Hepatocyte (in vitro differentiated cells): ENCODE measurements at regions not wholly inside any gene's neighbourhood (a gene's known extent, or its start where the extent isn't known, plus 50 kb on each side); places are given as distances from the start of the nearest gene placed in this dataset.

Source experiments
- DNase-seq: peaks from one replicate; pipeline ENCODE4 v3.0.0-alpha.2; 2016; ENCODE audit warnings: low spot score
- H2AFZ ChIP-seq: fragments of 200-600 bp; sonication (generic); 2 replicates; pipeline ENCODE4 v1.6.0; 2016; ENCODE audit warnings: antibody characterized with exemption, mild to moderate bottlenecking
- H3K27ac ChIP-seq: fragments of 200-600 bp; sonication (generic); 2 replicates; pipeline ENCODE4 v1.5.1; 2016; ENCODE audit warnings: mild to moderate bottlenecking
- H3K27me3 ChIP-seq: fragments of 200-600 bp; sonication (generic); 2 replicates; pipeline ENCODE4 v1.6.1; 2016
- H3K36me3 ChIP-seq: fragments of 200-600 bp; sonication (generic); replicated peaks from 2 replicates; pipeline ENCODE4 v1.5.1; 2016; ENCODE audit warnings: low read depth; ENCODE audit not compliant: insufficient read depth
- H3K4me1 ChIP-seq: fragments of 200-600 bp; sonication (generic); 2 replicates; pipeline ENCODE4 v1.5.1; 2016; ENCODE audit warnings: mild to moderate bottlenecking, moderate library complexity; ENCODE audit not compliant: insufficient read depth
- H3K4me2 ChIP-seq: fragments of 200-600 bp; sonication (generic); 2 replicates; pipeline ENCODE4 v1.6.0; 2016
- H3K4me3 ChIP-seq: fragments of 200-600 bp; sonication (generic); 2 replicates; pipeline ENCODE4 v1.5.1; 2016; ENCODE audit warnings: mild to moderate bottlenecking
- H3K79me2 ChIP-seq: fragments of 200-600 bp; sonication (generic); 2 replicates; pipeline ENCODE4 v1.6.0; 2017; ENCODE audit warnings: mild to moderate bottlenecking
- H3K9me2 ChIP-seq: fragments of 200-600 bp; sonication (generic); replicated peaks from 2 replicates; pipeline ENCODE4 v1.6.0; 2017; ENCODE audit warnings: mild to moderate bottlenecking; ENCODE audit not compliant: insufficient read depth
- H3K9me3 ChIP-seq: fragments of 200-600 bp; sonication (generic); 2 replicates; pipeline ENCODE4 v1.5.1; 2016; ENCODE audit warnings: low read depth, mild to moderate bottlenecking
- H4K20me1 ChIP-seq: fragments of 200-600 bp; sonication (generic); 2 replicates; pipeline ENCODE4 v1.6.0; 2016; ENCODE audit warnings: mild to moderate bottlenecking; ENCODE audit not compliant: insufficient read depth, poor library complexity, severe bottlenecking
- CTCF ChIP-seq: fragments of 200-600 bp; sonication (generic); IDR thresholded peaks from 2 replicates; pipeline ENCODE4 v1.5.1; 2016; ENCODE audit warnings: antibody characterized with exemption, mild to moderate bottlenecking; ENCODE audit not compliant: poor library complexity
- EZH2 ChIP-seq: fragments of 200-600 bp; sonication (generic); IDR thresholded peaks from 2 replicates; pipeline ENCODE4 v1.6.1; 2016; ENCODE audit warnings: antibody characterized with exemption, mild to moderate bottlenecking, borderline replicate concordance
- EZH2phosphoT487 ChIP-seq: fragments of 200-600 bp; sonication (generic); IDR thresholded peaks from one replicate; pipeline ENCODE4 v1.6.1; 2018; ENCODE audit warnings: antibody characterized with exemption, mild to moderate bottlenecking, low read depth, moderate library complexity; ENCODE audit not compliant: unreplicated experiment, severe bottlenecking
- WGBS: methylation state at CpG from one replicate; pipeline ENCODE4 v1.1.6; 2016; ENCODE audit warnings: low lambda C conversion rate; ENCODE audit errors: missing lambda C conversion rate; 5-methylcytosine and 5-hydroxymethylcytosine counted together

GRCh38 chr2:173623438-173624319 lies 269.0 kb downstream of the CDCA7 start:
- DNase-seq: no peak
- H3K27me3 ChIP-seq: no peaks in the 10 kb centered on the region
- H4K20me1 ChIP-seq: no peaks in the 10 kb centered on the region
- H3K4me2 ChIP-seq: no peak overlapping the region
- H3K79me2 ChIP-seq: no peaks in the 10 kb centered on the region
- WGBS: 56% methylated on average over 13 of the region's 13 CpGs
- no peaks in the 10 kb centered on the region for H3K9me2 ChIP-seq
- no peak overlapping the region for H2AFZ ChIP-seq
- TF ChIP-seq EZH2phosphoT487 (no peak), CTCF (no peak), EZH2 (no peak)
- no peaks in the 10 kb centered on the region for H3K36me3 ChIP-seq
- no peaks in the 10 kb centered on the region for H3K4me1 ChIP-seq
- H3K9me3 ChIP-seq: no peaks in the 10 kb centered on the region
- H3K27ac ChIP-seq: no peak overlapping the region
- H3K4me3 ChIP-seq: no peak overlapping the region

GRCh38 chr2:173625315-173625714 lies 270.6 kb downstream of the CDCA7 start:
- Histone ChIP-seq H3K79me2 (no peaks in the 10 kb centered on the region), H3K9me2 (no peaks in the 10 kb centered on the region), H3K27ac (no peak overlapping the region), H2AFZ (no peak overlapping the region), H3K27me3 (no peaks in the 10 kb centered on the region), H3K36me3 (no peaks in the 10 kb centered on the region), H3K4me2 (no peak overlapping the region), H3K4me1 (no peaks in the 10 kb centered on the region), H3K4me3 (no peak overlapping the region), H3K9me3 (no peaks in the 10 kb centered on the region), H4K20me1 (no peaks in the 10 kb centered on the region)
- no peak for DNase-seq
- no peak for TF ChIP-seq EZH2
- TF ChIP-seq EZH2phosphoT487: no peak
- TF ChIP-seq CTCF: no peak
- WGBS: 95% methylated on average over 11 of the region's 11 CpGs

- Histone ChIP-seq H3K79me2 (no peaks in the 10 kb centered on the region), H2AFZ (no peak overlapping the region), H3K27ac (no peak overlapping the region), H3K9me3 (no peaks in the 10 kb centered on the region), H3K36me3 (no peaks in the 10 kb centered on the region), H3K27me3 (no peaks in the 10 kb centered on the region), H3K4me1 (no peaks in the 10 kb centered on the region), H3K4me2 (no peak overlapping the region), H4K20me1 (no peaks in the 10 kb centered on the region), H3K4me3 (no peak overlapping the region), H3K9me2 (no peaks in the 10 kb centered on the region)
- DNase-seq: no peak
- TF ChIP-seq EZH2phosphoT487: no peak
- TF ChIP-seq CTCF: no peak
Measured at GRCh38 chr2:173629076-173629475, 274.4 kb downstream of the CDCA7 start.
